ENCODE measurements at regions not wholly inside any gene's neighbourhood (a gene's known extent, or its start where the extent isn't known, plus 50 kb on each side); places are given as distances from the start of the nearest gene placed in this dataset.

DNA sequence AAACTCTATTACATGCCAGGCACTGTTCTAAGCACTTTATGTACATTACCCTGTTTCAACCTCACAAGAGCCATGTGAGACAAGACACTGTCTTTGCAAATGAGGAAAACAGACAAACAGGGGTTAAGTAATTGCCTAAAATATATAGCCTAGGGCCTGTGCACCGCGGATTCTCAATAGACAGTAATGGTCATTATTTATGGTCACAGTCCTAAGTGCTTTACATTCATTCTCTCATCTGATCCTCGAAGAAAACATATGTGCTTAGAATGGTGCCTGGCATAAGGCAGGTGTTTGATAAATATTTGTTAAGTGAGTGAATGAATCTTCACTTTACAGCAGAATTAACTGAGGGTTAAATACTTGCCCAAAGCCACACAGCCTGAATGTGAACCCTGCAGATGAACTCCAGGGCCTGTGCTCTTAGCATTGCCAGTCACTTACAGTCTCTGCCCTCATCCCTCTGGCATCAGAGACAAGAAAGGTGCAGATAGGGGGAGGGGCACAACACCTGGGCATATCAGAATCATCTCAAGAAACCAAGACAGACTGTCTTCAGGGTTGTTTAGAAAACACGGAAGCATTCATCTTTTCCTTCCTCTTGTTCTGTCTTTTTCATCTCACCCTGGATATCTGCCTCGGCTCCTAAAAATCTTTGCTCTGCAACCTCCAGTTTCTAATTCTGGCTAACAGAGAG, 92.8 kb upstream of the SASH1 start:
- ChIA-PET CTCF (interaction anchor here (1.2 kb wide), 1 partner anchor 57 kb away, joined by 3 read pairs; no protein-coding TSS in a partner anchor), POLR2A (ENCODE audit: unreplicated experiment) (no interaction called here)
- Histone ChIP-seq H4K20me1 (ENCODE audit: low read length) (no peaks in the 10 kb centered on the region), H3F3A (ENCODE audit: low read length, unreplicated experiment) (no peaks in the 10 kb centered on the region), H3K27ac (ENCODE audit: low read length) (no peak overlapping the region), H3K9ac (ENCODE audit: low read length) (no peak overlapping the region), H3K4me1 (ENCODE audit: insufficient read depth, low read length) (no peaks in the 10 kb centered on the region), H3K4me3 (ENCODE audit: low read length) (no peak overlapping the region), H3K36me3 (ENCODE audit: low read depth, low read length) (no peaks in the 10 kb centered on the region), H3K9me3 (ENCODE audit: low read length) (no peaks in the 10 kb centered on the region), H3K4me2 (ENCODE audit: low read length) (no peak overlapping the region), H3K9me2 (replicated peaks; ENCODE audit: low read length) (no peaks in the 10 kb centered on the region), H3K79me2 (ENCODE audit: low read length) (no peaks in the 10 kb centered on the region), H3K27me3 (ENCODE audit: low read length) (no peaks in the 10 kb centered on the region), H2AFZ (ENCODE audit: low read length) (no peak overlapping the region)
- no peak for DNase-seq
- TF ChIP-seq EZH2phosphoT487 (IDR thresholded peaks at IDR 0.05; ENCODE audit: borderline replicate concordance, low read length) = no peak
- TF ChIP-seq EZH2 (IDR thresholded peaks at IDR 0.05; ENCODE audit: low read length, unreplicated experiment) = no peak
- intact Hi-C loops (cut with micrococcal nuclease) = no loop called here
- no TSS peak for BruUV-seq (replicated peaks)
- no peak for ATAC-seq

DNA sequence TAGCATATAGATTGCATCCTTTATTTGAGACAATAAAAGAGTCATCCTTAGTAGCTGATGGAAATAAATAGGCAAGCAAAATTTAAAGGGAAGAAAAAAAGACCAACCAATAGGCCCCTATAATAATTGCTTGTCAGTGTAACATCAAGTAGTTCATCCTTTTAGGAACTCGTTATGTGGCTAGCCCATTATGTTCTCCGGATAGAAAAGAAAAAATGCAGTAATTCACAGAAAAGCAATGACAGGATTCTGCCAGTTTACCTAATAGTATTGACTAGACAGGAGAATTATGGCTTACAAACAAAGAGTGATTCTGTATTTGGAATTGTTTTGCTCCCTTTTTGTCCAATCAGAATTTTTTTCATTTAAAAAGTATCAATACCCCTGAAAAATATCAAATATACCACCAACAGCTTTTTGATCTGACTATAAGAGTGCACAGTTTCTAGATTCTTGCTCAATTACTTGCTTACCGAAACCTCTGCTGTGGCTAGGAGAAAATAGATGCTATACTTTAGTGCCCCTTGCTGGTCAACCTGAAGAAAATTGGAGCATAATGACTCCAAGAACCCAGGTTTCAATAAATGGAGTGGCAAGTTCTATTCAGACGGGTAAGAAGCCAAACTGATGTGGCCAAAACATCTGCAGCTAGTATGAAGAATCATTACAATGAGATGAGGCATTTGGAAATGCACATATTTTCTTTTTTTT, 91.5 kb upstream of the SASH1 start:
- Histone ChIP-seq H3K4me3 (ENCODE audit: low read length) (no peak overlapping the region), H3K27me3 (ENCODE audit: low read length) (no peaks in the 10 kb centered on the region), H3K36me3 (ENCODE audit: low read depth, low read length) (no peaks in the 10 kb centered on the region), H2AFZ (ENCODE audit: low read length) (no peak overlapping the region), H3F3A (ENCODE audit: low read length, unreplicated experiment) (no peaks in the 10 kb centered on the region), H3K9ac (ENCODE audit: low read length) (no peak overlapping the region), H3K27ac (ENCODE audit: low read length) (no peak overlapping the region), H3K4me1 (ENCODE audit: insufficient read depth, low read length) (no peaks in the 10 kb centered on the region), H3K9me2 (replicated peaks; ENCODE audit: low read length) (no peaks in the 10 kb centered on the region), H3K79me2 (ENCODE audit: low read length) (no peaks in the 10 kb centered on the region), H4K20me1 (ENCODE audit: low read length) (no peaks in the 10 kb centered on the region), H3K9me3 (ENCODE audit: low read length) (no peaks in the 10 kb centered on the region), H3K4me2 (ENCODE audit: low read length) (no peak overlapping the region)
- ChIA-PET POLR2A (ENCODE audit: unreplicated experiment) (interaction anchor here (0.6 kb wide), 1 partner anchor 76 kb away, joined by 5 read pairs; no protein-coding TSS in a partner anchor), CTCF (interaction anchor here (1.0 to 1.2 kb wide), 2 partner anchors 59 to 71 kb away, joined by 3 to 6 read pairs; no protein-coding TSS in a partner anchor)
- DNase-seq = peak; percentile 56
- ATAC-seq = peak; percentile 67
- BruUV-seq (replicated peaks) = no TSS peak
- intact Hi-C loops (cut with micrococcal nuclease) = loop anchor here (1.0 kb wide), 3 partner anchors 74 to 744 kb away; no protein-coding TSS in a partner anchor
- TF ChIP-seq EZH2 (IDR thresholded peaks at IDR 0.05; ENCODE audit: low read length, unreplicated experiment) (no peak), CTCF (conservative IDR thresholded peaks at IDR 0.05; ENCODE audit: low read depth, low read length) (peak; percentile 67), EZH2phosphoT487 (IDR thresholded peaks at IDR 0.05; ENCODE audit: borderline replicate concordance, low read length) (no peak)

DNA sequence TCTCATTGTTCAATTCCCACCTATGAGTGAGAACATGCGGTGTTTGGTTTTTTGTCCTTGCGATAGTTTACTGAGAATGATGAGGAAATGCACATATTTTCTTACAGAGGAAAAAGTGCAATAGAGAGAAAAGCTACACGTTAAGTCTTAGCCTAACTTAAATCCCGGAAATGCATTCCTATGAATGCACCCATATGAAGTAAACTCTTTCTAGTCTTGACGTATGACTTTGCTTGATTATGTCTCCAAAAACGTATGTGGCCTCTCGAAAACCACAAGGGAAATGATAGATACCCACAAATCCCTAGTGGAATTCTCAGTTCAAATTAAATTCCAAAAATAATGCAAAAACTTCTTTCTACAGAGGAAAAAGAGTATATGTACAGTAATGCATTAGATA, 90.7 kb upstream of the SASH1 start:
- H3F3A ChIP-seq (ENCODE audit: low read length, unreplicated experiment) = no peaks in the 10 kb centered on the region
- H3K4me2 ChIP-seq (ENCODE audit: low read length) = no peak overlapping the region
- H2AFZ ChIP-seq (ENCODE audit: low read length) = no peak overlapping the region
- H3K9me2 ChIP-seq (replicated peaks; ENCODE audit: low read length) = no peaks in the 10 kb centered on the region
- no peak overlapping the region for H3K27ac ChIP-seq (ENCODE audit: low read length)
- DNase-seq = no peak
- H3K79me2 ChIP-seq (ENCODE audit: low read length) = no peaks in the 10 kb centered on the region
- no peaks in the 10 kb centered on the region for H3K27me3 ChIP-seq (ENCODE audit: low read length)
- no peaks in the 10 kb centered on the region for H3K36me3 ChIP-seq (ENCODE audit: low read depth, low read length)
- no peak for ATAC-seq
- no peaks in the 10 kb centered on the region for H3K9me3 ChIP-seq (ENCODE audit: low read length)
- H3K4me1 ChIP-seq (ENCODE audit: insufficient read depth, low read length) = no peaks in the 10 kb centered on the region
- H3K4me3 ChIP-seq (ENCODE audit: low read length) = no peak overlapping the region
- H3K9ac ChIP-seq (ENCODE audit: low read length) = no peak overlapping the region
- no TSS peak for BruUV-seq (replicated peaks)
- TF ChIP-seq CTCF (conservative IDR thresholded peaks at IDR 0.05; ENCODE audit: low read depth, low read length) = no peak
- TF ChIP-seq EZH2 (IDR thresholded peaks at IDR 0.05; ENCODE audit: low read length, unreplicated experiment) = no peak
- no peak for TF ChIP-seq EZH2phosphoT487 (IDR thresholded peaks at IDR 0.05; ENCODE audit: borderline replicate concordance, low read length)
- no peaks in the 10 kb centered on the region for H4K20me1 ChIP-seq (ENCODE audit: low read length)
- ChIA-PET POLR2A (ENCODE audit: unreplicated experiment) (no interaction called here), CTCF (no interaction called here)
- intact Hi-C loops (cut with micrococcal nuclease) = loop anchor here (1.0 kb wide), 3 partner anchors 75 to 745 kb away; no protein-coding TSS in a partner anchor

Measured in PC-3 (cell line).